Trophoblast cell (in vitro differentiated cells and primary cell): ENCODE measurements at regions not wholly inside any gene's neighbourhood (a gene's known extent, or its start where the extent isn't known, plus 50 kb on each side); places are given as distances from the start of the nearest gene placed in this dataset.

Experiments used
- DNase-seq, 2 donors: peaks; one replicate each; pipeline ENCODE4 v3.0.0-alpha.2; 2016
- H2AFZ ChIP-seq: 2 replicates; pipeline ENCODE4 v1.6.1; 2013; ENCODE audit warnings: low read length, moderate library complexity, mild to moderate bottlenecking; ENCODE audit not compliant: insufficient read depth, poor library complexity
- H2AK5ac ChIP-seq: 2 replicates; pipeline ENCODE4 v1.6.1; 2013; ENCODE audit warnings: mild to moderate bottlenecking, low read length
- H2BK120ac ChIP-seq: 2 replicates; pipeline ENCODE4 v1.6.1; 2013; ENCODE audit warnings: low read length, mild to moderate bottlenecking, moderate library complexity; ENCODE audit not compliant: insufficient read depth, poor library complexity
- H2BK12ac ChIP-seq: 2 replicates; pipeline ENCODE4 v1.6.1; 2013; ENCODE audit warnings: mild to moderate bottlenecking, low read length, moderate library complexity
- H2BK5ac ChIP-seq: 2 replicates; pipeline ENCODE4 v1.6.1; 2013; ENCODE audit warnings: low read length, low read depth, moderate library complexity, mild to moderate bottlenecking; ENCODE audit not compliant: poor library complexity
- H3K14ac ChIP-seq: 2 replicates; pipeline ENCODE4 v1.6.1; 2013; ENCODE audit warnings: mild to moderate bottlenecking, low read length
- H3K18ac ChIP-seq: 2 replicates; pipeline ENCODE4 v1.6.1; 2013; ENCODE audit warnings: mild to moderate bottlenecking, low read length
- H3K23ac ChIP-seq: 2 replicates; pipeline ENCODE4 v1.6.1; 2013; ENCODE audit warnings: low read length
- H3K27ac ChIP-seq: 2 replicates; pipeline ENCODE4 v1.5.1; 2013; ENCODE audit warnings: low read depth, mild to moderate bottlenecking, inconsistent platforms, low read length, moderate library complexity
- H3K27me3 ChIP-seq: 2 replicates; pipeline ENCODE4 v1.6.1; 2013; ENCODE audit warnings: inconsistent platforms, mild to moderate bottlenecking, low read length, moderate library complexity; ENCODE audit not compliant: insufficient read depth
- H3K36me3 ChIP-seq, 2 experiments: 1 replicate in 1 of 2; 2 replicates in 1 of 2; pipeline ENCODE4 v1.6.1; 2013; ENCODE audit warnings: low read length in 2 of 2, mild to moderate bottlenecking in 2 of 2, moderate library complexity in 1 of 2; ENCODE audit not compliant: insufficient read depth in 2 of 2, control insufficient read depth in 1 of 2
- H3K4ac ChIP-seq: 2 replicates; pipeline ENCODE4 v1.6.1; 2013; ENCODE audit warnings: low read depth, mild to moderate bottlenecking, low read length, moderate library complexity
- H3K4me1 ChIP-seq, 2 experiments: 1 replicate in 1 of 2; 2 replicates in 1 of 2; pipeline ENCODE4 v1.6.1; 2013; ENCODE audit warnings: low read length in 2 of 2, mild to moderate bottlenecking in 2 of 2, moderate library complexity in 1 of 2; ENCODE audit not compliant: insufficient read depth in 2 of 2, control insufficient read depth in 1 of 2
- H3K4me2 ChIP-seq: 2 replicates; pipeline ENCODE4 v1.6.1; 2013; ENCODE audit warnings: inconsistent platforms, mild to moderate bottlenecking, low read length, moderate library complexity
- H3K4me3 ChIP-seq: 2 replicates; pipeline ENCODE4 v1.5.1; 2013; ENCODE audit warnings: mild to moderate bottlenecking, low read depth, low read length, inconsistent platforms
- H3K79me1 ChIP-seq: one replicate; pipeline ENCODE4 v1.6.1; 2013; ENCODE audit warnings: low read length
- H3K79me2 ChIP-seq: 2 replicates; pipeline ENCODE4 v1.6.1; 2013; ENCODE audit warnings: low read length, mild to moderate bottlenecking; ENCODE audit not compliant: control insufficient read depth, insufficient read depth, poor library complexity
- H3K9ac ChIP-seq: 2 replicates; pipeline ENCODE4 v1.6.1; 2013; ENCODE audit warnings: mild to moderate bottlenecking, low read length
- H3K9me3 ChIP-seq: 2 replicates; pipeline ENCODE4 v1.6.1; 2013; ENCODE audit warnings: low read depth, mild to moderate bottlenecking, control low read depth, inconsistent platforms, low read length; ENCODE audit not compliant: insufficient read depth
- H4K12ac ChIP-seq: 2 replicates; pipeline ENCODE4 v1.6.1; 2013; ENCODE audit warnings: low read depth, mild to moderate bottlenecking, low read length, moderate library complexity
- H4K8ac ChIP-seq: 2 replicates; pipeline ENCODE4 v1.6.1; 2013; ENCODE audit warnings: low read depth, mild to moderate bottlenecking, low read length, moderate library complexity
- H4K91ac ChIP-seq: one replicate; pipeline ENCODE4 v1.6.1; 2013; ENCODE audit warnings: low read depth, mild to moderate bottlenecking, low read length, moderate library complexity
- WGBS: extraction: QIAGEN DNeasy Blood & Tissue Kit; methylation state at CpG from one replicate; pipeline ENCODE4 v1.1.7; 2013; ENCODE audit warnings: missing lambda C conversion rate; ENCODE audit not compliant: insufficient read length, insufficient coverage; ENCODE audit errors: extremely low coverage; 5-methylcytosine and 5-hydroxymethylcytosine counted together

DNA sequence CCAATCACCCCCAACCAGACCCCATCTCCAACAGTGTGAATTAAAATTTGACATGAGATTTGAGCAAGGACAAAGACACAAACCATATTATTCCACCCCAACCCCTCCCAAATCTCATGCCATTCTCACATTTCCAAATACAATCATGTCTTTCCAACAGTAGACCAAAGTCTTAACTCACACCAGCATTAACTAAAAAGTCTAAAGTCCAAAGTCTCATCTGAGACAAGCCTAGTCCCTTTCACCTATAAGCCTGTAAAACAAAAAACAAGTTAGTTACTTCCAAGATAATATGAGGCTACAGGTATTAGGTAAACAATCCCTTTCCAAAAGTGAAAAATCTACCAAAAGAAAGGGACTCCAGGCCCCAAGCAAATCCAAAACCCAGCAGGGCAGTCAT is 140.6 kb upstream of the NR4A3 start:
- Histone ChIP-seq H2BK5ac (no peak overlapping the region), H3K27me3 (no peaks in the 10 kb centered on the region), H3K4me1 (no peaks in the 10 kb centered on the region), H3K18ac (no peak overlapping the region), H3K4me2 (no peak overlapping the region), H3K4ac (no peak overlapping the region), H3K4me3 (no peak overlapping the region), H2BK120ac (no peak overlapping the region), H2AFZ (no peak overlapping the region), H3K23ac (no peak overlapping the region), H3K79me1 (no peaks in the 10 kb centered on the region), H4K91ac (no peak overlapping the region), H3K9ac (no peak overlapping the region), H2AK5ac (no peak overlapping the region), H2BK12ac (no peak overlapping the region), H3K9me3 (peaks cover 5% of the 10 kb centered on the region), H3K36me3 (no peaks in the 10 kb centered on the region), H4K8ac (no peak overlapping the region), H3K27ac (no peak overlapping the region), H3K14ac (no peak overlapping the region), H3K79me2 (no peaks in the 10 kb centered on the region), H4K12ac (no peak overlapping the region)
- no peak for DNase-seq

- Histone ChIP-seq H3K14ac (no peak overlapping the region), H3K27ac (no peak overlapping the region), H3K9ac (no peak overlapping the region), H3K36me3 (no peaks in the 10 kb centered on the region), H4K8ac (no peak overlapping the region), H3K79me1 (no peaks in the 10 kb centered on the region), H3K27me3 (no peaks in the 10 kb centered on the region), H3K4me2 (no peak overlapping the region), H2BK120ac (no peak overlapping the region), H3K18ac (no peak overlapping the region), H3K4me3 (no peak overlapping the region), H2AFZ (no peak overlapping the region), H3K23ac (no peak overlapping the region), H4K91ac (no peak overlapping the region), H4K12ac (no peak overlapping the region), H3K9me3 (peaks cover 5% of the 10 kb centered on the region), H3K79me2 (no peaks in the 10 kb centered on the region), H3K4me1 (no peaks in the 10 kb centered on the region), H2AK5ac (no peak overlapping the region), H3K4ac (no peak overlapping the region), H2BK5ac (no peak overlapping the region), H2BK12ac (no peak overlapping the region)
- WGBS, result no CpG with 5 or more reads among the region's 1 CpG
- DNase-seq, result no peak
These were observed 139.3 kb upstream of the NR4A3 start for GRCh38 chr9:99682378-99682777.

- no peak overlapping the region for H3K14ac ChIP-seq
- H3K4me1 ChIP-seq, result no peaks in the 10 kb centered on the region
- no peak overlapping the region for H3K4me2 ChIP-seq
- no peaks in the 10 kb centered on the region for H3K79me2 ChIP-seq
- no peak overlapping the region for H4K91ac ChIP-seq
- H3K27ac ChIP-seq, result no peak overlapping the region
- H3K9me3 ChIP-seq, result peaks cover 5% of the 10 kb centered on the region
- H2BK12ac ChIP-seq, result no peak overlapping the region
- no peak overlapping the region for H3K4ac ChIP-seq
- no peaks in the 10 kb centered on the region for H3K79me1 ChIP-seq
- no peak overlapping the region for H2BK5ac ChIP-seq
- H2BK120ac ChIP-seq, result no peak overlapping the region
- H3K27me3 ChIP-seq, result no peaks in the 10 kb centered on the region
- no peak overlapping the region for H3K4me3 ChIP-seq
- no peak overlapping the region for H4K12ac ChIP-seq
- H4K8ac ChIP-seq, result no peak overlapping the region
- H2AFZ ChIP-seq, result no peak overlapping the region
- WGBS, result no CpG with 5 or more reads among the region's 2 CpGs
- no peaks in the 10 kb centered on the region for H3K36me3 ChIP-seq
- H3K23ac ChIP-seq, result no peak overlapping the region
- H3K9ac ChIP-seq, result no peak overlapping the region
- no peak for DNase-seq
- H2AK5ac ChIP-seq, result no peak overlapping the region
- H3K18ac ChIP-seq, result no peak overlapping the region
These were observed 138.8 kb upstream of the NR4A3 start for GRCh38 chr9:99682870-99683269.

GRCh38 chr9:99690573-99690972 is 131.1 kb upstream of the NR4A3 start:
- no peak overlapping the region for H3K4me3 ChIP-seq
- no peak overlapping the region for H2AK5ac ChIP-seq
- no peak for DNase-seq
- no peak overlapping the region for H3K27ac ChIP-seq
- H3K14ac ChIP-seq, result no peak overlapping the region
- no CpG with 5 or more reads among the region's 4 CpGs for WGBS
- no peaks in the 10 kb centered on the region for H3K4me1 ChIP-seq
- H2BK12ac ChIP-seq, result no peak overlapping the region
- no peak overlapping the region for H4K12ac ChIP-seq
- H4K8ac ChIP-seq, result no peak overlapping the region
- H3K79me1 ChIP-seq, result no peaks in the 10 kb centered on the region
- no peaks in the 10 kb centered on the region for H3K9me3 ChIP-seq
- no peak overlapping the region for H2BK120ac ChIP-seq
- no peaks in the 10 kb centered on the region for H3K79me2 ChIP-seq
- no peak overlapping the region for H2AFZ ChIP-seq
- H3K9ac ChIP-seq, result no peak overlapping the region
- no peak overlapping the region for H3K23ac ChIP-seq
- H3K27me3 ChIP-seq, result no peaks in the 10 kb centered on the region
- H3K4me2 ChIP-seq, result no peak overlapping the region
- H3K18ac ChIP-seq, result no peak overlapping the region
- no peak overlapping the region for H4K91ac ChIP-seq
- H3K36me3 ChIP-seq, result no peaks in the 10 kb centered on the region
- H2BK5ac ChIP-seq, result no peak overlapping the region
- no peak overlapping the region for H3K4ac ChIP-seq

DNA sequence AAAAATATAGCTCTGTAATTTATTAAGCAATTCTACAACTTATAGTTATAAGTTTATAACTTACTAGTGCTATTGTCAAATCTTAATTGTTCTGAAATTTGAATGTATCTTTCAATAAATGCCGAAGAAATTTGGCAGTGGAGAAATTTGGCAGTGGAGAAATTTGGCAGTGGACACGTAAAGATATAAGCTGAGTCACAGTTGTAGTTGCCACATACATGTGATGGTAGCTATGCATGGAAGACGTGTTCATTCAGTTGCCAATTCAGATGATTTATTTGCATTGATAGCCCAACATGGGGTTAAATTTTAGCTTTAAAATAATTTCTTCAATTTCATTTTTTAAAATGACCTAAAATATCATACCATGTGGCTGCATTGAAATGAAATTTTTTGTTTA is 127.8 kb upstream of the NR4A3 start:
- H2BK120ac ChIP-seq, result no peak overlapping the region
- H3K14ac ChIP-seq, result no peak overlapping the region
- H4K12ac ChIP-seq, result no peak overlapping the region
- no peaks in the 10 kb centered on the region for H3K4me1 ChIP-seq
- no peak overlapping the region for H3K27ac ChIP-seq
- no peak for DNase-seq
- H2AFZ ChIP-seq, result no peak overlapping the region
- no peak overlapping the region for H2AK5ac ChIP-seq
- H3K4me2 ChIP-seq, result no peak overlapping the region
- H3K23ac ChIP-seq, result no peak overlapping the region
- no peaks in the 10 kb centered on the region for H3K79me2 ChIP-seq
- no peak overlapping the region for H3K9ac ChIP-seq
- no peaks in the 10 kb centered on the region for H3K9me3 ChIP-seq
- no peaks in the 10 kb centered on the region for H3K79me1 ChIP-seq
- H3K36me3 ChIP-seq, result no peaks in the 10 kb centered on the region
- no peaks in the 10 kb centered on the region for H3K27me3 ChIP-seq
- H2BK5ac ChIP-seq, result no peak overlapping the region
- H4K91ac ChIP-seq, result no peak overlapping the region
- H3K4ac ChIP-seq, result no peak overlapping the region
- no peak overlapping the region for H4K8ac ChIP-seq
- no peak overlapping the region for H3K4me3 ChIP-seq
- H3K18ac ChIP-seq, result no peak overlapping the region
- WGBS, result no CpG with 5 or more reads among the region's 3 CpGs
- H2BK12ac ChIP-seq, result no peak overlapping the region
